CD14-positive monocyte (primary cell): ENCODE measurements at regions not wholly inside any gene's neighbourhood (a gene's known extent, or its start where the extent isn't known, plus 50 kb on each side); places are given as distances from the start of the nearest gene placed in this dataset.

ENCODE experiments used
- DNase-seq, 3 donors: peaks; one replicate each; pipeline ENCODE4 v3.0.0-alpha.2; 2011 to 2022
- H2AFZ ChIP-seq: 2 replicates; pipeline ENCODE4 v1.6.0; 2012; ENCODE audit warnings: mild to moderate bottlenecking, low read depth, low read length, inconsistent platforms; ENCODE audit not compliant: insufficient read depth, poor library complexity, severe bottlenecking
- H3K27ac ChIP-seq, 2 donors: 1 replicate in 1 of 2; 2 replicates in 1 of 2; pipeline ENCODE4 v1.5.1; 2012 to 2013; ENCODE audit warnings: low read length in 2 of 2, control low read depth in 1 of 2, inconsistent platforms in 1 of 2, low read depth in 1 of 2, mild to moderate bottlenecking in 1 of 2
- H3K27me3 ChIP-seq, 2 donors: one replicate each; pipeline versions ENCODE4 v1.6.0 to v1.6.1; 2011 to 2013; ENCODE audit warnings: low read length in 2 of 2; ENCODE audit not compliant: control insufficient read depth in 2 of 2, insufficient read depth in 2 of 2
- H3K36me3 ChIP-seq, 2 donors: replicated peaks in 1 of 2; 1 replicate in 1 of 2; 2 replicates in 1 of 2; pipeline versions ENCODE4 v1.5.1 to v1.6.1; 2012 to 2013; ENCODE audit warnings: low read length in 2 of 2, control low read depth in 1 of 2, inconsistent platforms in 1 of 2, mild to moderate bottlenecking in 1 of 2; ENCODE audit not compliant: insufficient read depth in 2 of 2, control insufficient read depth in 1 of 2
- H3K4me1 ChIP-seq, 2 donors: 1 replicate in 1 of 2; 2 replicates in 1 of 2; pipeline versions ENCODE4 v1.5.1 to v1.6.1; 2012 to 2013; ENCODE audit warnings: low read length in 2 of 2, control low read depth in 1 of 2, inconsistent platforms in 1 of 2, mild to moderate bottlenecking in 1 of 2, moderate library complexity in 1 of 2; ENCODE audit not compliant: insufficient read depth in 2 of 2, control insufficient read depth in 1 of 2
- H3K4me2 ChIP-seq: replicated peaks from 2 replicates; pipeline ENCODE3; 2012; ENCODE audit warnings: low read length, moderate library complexity, mild to moderate bottlenecking; ENCODE audit not compliant: poor library complexity, severe bottlenecking; ENCODE audit errors: extremely low read depth
- H3K4me3 ChIP-seq, 3 experiments: fragments of 200-600 bp in 1 of 3; sonication (generic) in 1 of 3; replicated peaks in 1 of 3; 1 replicate in 2 of 3; 2 replicates in 1 of 3; pipeline ENCODE4 v1.5.1; 2011 to 2013; ENCODE audit warnings: low read length in 3 of 3, mild to moderate bottlenecking in 3 of 3, control low read depth in 2 of 3, low read depth in 2 of 3, inconsistent platforms in 1 of 3, moderate library complexity in 1 of 3
- H3K79me2 ChIP-seq: 2 replicates; pipeline ENCODE4 v1.6.0; 2012; ENCODE audit warnings: mild to moderate bottlenecking, control low read depth, inconsistent platforms, low read length, moderate library complexity; ENCODE audit not compliant: insufficient read depth
- H3K9ac ChIP-seq: 2 replicates; pipeline ENCODE4 v1.6.0; 2017; ENCODE audit warnings: low read length, mild to moderate bottlenecking; ENCODE audit not compliant: insufficient read depth, poor library complexity, severe bottlenecking
- H3K9me3 ChIP-seq, 2 donors: replicated peaks in 1 of 2; 1 replicate in 1 of 2; 2 replicates in 1 of 2; pipeline versions ENCODE4 v1.5.1 to v1.6.1; 2012 to 2013; ENCODE audit warnings: low read length in 2 of 2, control low read depth in 1 of 2; ENCODE audit not compliant: control insufficient read depth in 1 of 2, insufficient read depth in 1 of 2
- H4K20me1 ChIP-seq: 2 replicates; pipeline ENCODE4 v1.6.0; 2012; ENCODE audit warnings: mild to moderate bottlenecking, low read length, control low read depth, moderate library complexity; ENCODE audit not compliant: insufficient read depth
- H3K27ac Mint-ChIP-seq, 7 donors: one replicate each; pipeline ENCODE4 v1.8.0; 2020; ENCODE audit warnings: mild to moderate bottlenecking in 7 of 7, mixed read lengths in 7 of 7, moderate library complexity in 6 of 7, inconsistent platforms in 2 of 7
- H3K27me3 Mint-ChIP-seq, 3 donors: one replicate each; pipeline ENCODE4 v1.8.0; 2021 to 2022; ENCODE audit warnings: low read depth in 3 of 3, mild to moderate bottlenecking in 3 of 3, mixed read lengths in 3 of 3, moderate library complexity in 3 of 3, inconsistent platforms in 1 of 3
- H3K36me3 Mint-ChIP-seq, 2 donors: one replicate each; pipeline ENCODE4 v1.8.0; 2020; ENCODE audit warnings: mixed read lengths in 2 of 2, inconsistent platforms in 1 of 2, mild to moderate bottlenecking in 1 of 2
- H3K4me1 Mint-ChIP-seq: one replicate; pipeline ENCODE4 v1.8.0; 2020; ENCODE audit warnings: mild to moderate bottlenecking, mixed read lengths
- H3K4me3 Mint-ChIP-seq, 2 donors: one replicate each; pipeline ENCODE4 v1.8.0; 2020; ENCODE audit warnings: mild to moderate bottlenecking in 2 of 2, mixed read lengths in 2 of 2, moderate library complexity in 1 of 2
- H3K9me3 Mint-ChIP-seq, 7 donors: one replicate each; pipeline ENCODE4 v1.8.0; 2020 to 2022; ENCODE audit warnings: mixed read lengths in 7 of 7, mild to moderate bottlenecking in 6 of 7, moderate library complexity in 6 of 7, inconsistent platforms in 2 of 7
- WGBS: methylation state at CpG from one replicate; pipeline ENCODE4 v1.1.5; 2013; ENCODE audit warnings: missing lambda C conversion rate; ENCODE audit not compliant: insufficient coverage; 5-methylcytosine and 5-hydroxymethylcytosine counted together
- intact Hi-C, 2 donors: fragments of 100-400 bp; cut with micrococcal nuclease; formaldehyde crosslinking; loops; one replicate each; pipeline versions ENCODE4 v1.15.0 to v1.15.1; 2023
- TF ChIP-seq, protein P1 (sequence below): fragments of 200-600 bp; IDR thresholded peaks from one replicate; pipeline ENCODE4 v1.8.0; 2022; ENCODE audit warnings: antibody characterized with exemption, mild to moderate bottlenecking

DNA sequence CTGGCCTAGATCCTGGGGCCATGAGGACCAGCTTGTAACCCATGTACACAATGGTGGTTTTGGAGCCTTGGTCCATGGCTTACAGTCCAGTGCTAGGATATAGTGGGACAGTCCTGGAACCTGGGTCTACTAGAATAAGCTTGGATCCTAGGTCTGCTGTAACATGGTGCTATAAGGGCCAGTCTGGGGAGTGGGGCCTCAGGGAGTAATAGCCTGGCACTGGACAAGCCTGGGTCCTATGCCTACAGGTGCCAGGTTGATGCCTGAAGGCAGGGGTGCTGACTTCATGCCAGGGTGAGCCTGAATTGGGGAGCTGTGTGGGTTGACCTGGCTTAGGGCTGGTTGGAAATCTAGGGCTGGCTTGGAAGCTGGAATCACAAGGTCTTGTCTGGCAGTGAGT lies 756.3 kb upstream of the ADGRL3 start:
- no peaks in the 10 kb centered on the region for H3K36me3 ChIP-seq
- H3K27ac Mint-ChIP-seq, result peak overlapping the region in 1 of 7 donors; percentile 28
- no peaks in the 10 kb centered on the region for H4K20me1 ChIP-seq
- no peak overlapping the region for H3K4me3 ChIP-seq
- H3K9ac ChIP-seq, result no peak overlapping the region
- no peak overlapping the region for H3K27ac ChIP-seq
- no peak overlapping the region for H2AFZ ChIP-seq
- intact Hi-C loops, result no loop called here
- no peaks in the 10 kb centered on the region for H3K27me3 ChIP-seq
- no peaks in the 10 kb centered on the region for H3K4me1 ChIP-seq
- H3K4me1 Mint-ChIP-seq, result no peaks in the 10 kb centered on the region
- no peaks in the 10 kb centered on the region for H3K79me2 ChIP-seq
- TF ChIP-seq, protein P1, sequence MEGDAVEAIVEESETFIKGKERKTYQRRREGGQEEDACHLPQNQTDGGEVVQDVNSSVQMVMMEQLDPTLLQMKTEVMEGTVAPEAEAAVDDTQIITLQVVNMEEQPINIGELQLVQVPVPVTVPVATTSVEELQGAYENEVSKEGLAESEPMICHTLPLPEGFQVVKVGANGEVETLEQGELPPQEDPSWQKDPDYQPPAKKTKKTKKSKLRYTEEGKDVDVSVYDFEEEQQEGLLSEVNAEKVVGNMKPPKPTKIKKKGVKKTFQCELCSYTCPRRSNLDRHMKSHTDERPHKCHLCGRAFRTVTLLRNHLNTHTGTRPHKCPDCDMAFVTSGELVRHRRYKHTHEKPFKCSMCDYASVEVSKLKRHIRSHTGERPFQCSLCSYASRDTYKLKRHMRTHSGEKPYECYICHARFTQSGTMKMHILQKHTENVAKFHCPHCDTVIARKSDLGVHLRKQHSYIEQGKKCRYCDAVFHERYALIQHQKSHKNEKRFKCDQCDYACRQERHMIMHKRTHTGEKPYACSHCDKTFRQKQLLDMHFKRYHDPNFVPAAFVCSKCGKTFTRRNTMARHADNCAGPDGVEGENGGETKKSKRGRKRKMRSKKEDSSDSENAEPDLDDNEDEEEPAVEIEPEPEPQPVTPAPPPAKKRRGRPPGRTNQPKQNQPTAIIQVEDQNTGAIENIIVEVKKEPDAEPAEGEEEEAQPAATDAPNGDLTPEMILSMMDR, result no peak
- H3K27me3 Mint-ChIP-seq, result peaks cover 0 to 3% (median 0%) of the 10 kb centered on the region in 3 donors
- H3K9me3 Mint-ChIP-seq, result peaks cover 0 to 19% (median 4%) of the 10 kb centered on the region in 7 donors
- no peaks in the 10 kb centered on the region for H3K36me3 Mint-ChIP-seq
- no peak overlapping the region for H3K4me3 Mint-ChIP-seq
- no peak for DNase-seq
- H3K9me3 ChIP-seq, result peaks cover 14 to 31% of the 10 kb centered on the region in 2 donors
- H3K4me2 ChIP-seq, result no peak overlapping the region

DNA sequence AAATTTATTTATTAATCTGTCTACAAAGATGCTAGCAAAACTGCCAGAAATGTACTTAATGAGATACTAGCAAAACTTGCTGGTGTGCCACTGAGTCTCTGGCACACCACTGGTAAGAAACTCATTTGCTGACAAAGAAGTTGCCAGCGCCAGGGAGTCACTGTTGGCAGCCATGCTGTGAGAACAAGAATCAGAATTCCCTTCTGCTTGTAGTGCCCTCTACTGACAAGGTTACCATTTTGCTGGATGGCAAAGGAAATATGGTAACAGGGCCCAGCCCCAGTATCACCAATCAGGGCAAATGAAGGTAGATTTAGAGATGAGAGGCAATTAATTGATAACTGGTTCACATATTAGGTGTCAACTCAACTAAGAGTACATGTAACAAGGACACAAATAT lies 750.1 kb upstream of the ADGRL3 start:
- H3K9me3 ChIP-seq, result peaks cover 0 to 10% of the 10 kb centered on the region in 2 donors
- no peaks in the 10 kb centered on the region for H3K4me1 Mint-ChIP-seq
- no peak overlapping the region for H3K4me3 Mint-ChIP-seq
- no peaks in the 10 kb centered on the region for H3K79me2 ChIP-seq
- no peak overlapping the region for H2AFZ ChIP-seq
- DNase-seq, result no peak
- no peaks in the 10 kb centered on the region for H3K36me3 Mint-ChIP-seq
- H3K27ac ChIP-seq, result no peak overlapping the region
- no peaks in the 10 kb centered on the region for H3K27me3 ChIP-seq
- intact Hi-C loops, result no loop called here
- no peak overlapping the region for H3K27ac Mint-ChIP-seq
- 57% methylated on average over 1 of the region's 1 CpG for WGBS
- no peaks in the 10 kb centered on the region for H3K27me3 Mint-ChIP-seq
- peaks cover 0 to 6% (median 0%) of the 10 kb centered on the region in 7 donors for H3K9me3 Mint-ChIP-seq
- H3K4me2 ChIP-seq, result no peak overlapping the region
- H3K36me3 ChIP-seq, result no peaks in the 10 kb centered on the region
- TF ChIP-seq, protein P1, result no peak
- H3K9ac ChIP-seq, result no peak overlapping the region
- H3K4me1 ChIP-seq, result no peaks in the 10 kb centered on the region
- H4K20me1 ChIP-seq, result no peaks in the 10 kb centered on the region
- H3K4me3 ChIP-seq, result no peak overlapping the region
